Endothelial cell of umbilical vein (primary cell): ENCODE measurements at regions not wholly inside any gene's neighbourhood (a gene's known extent, or its start where the extent isn't known, plus 50 kb on each side); places are given as distances from the start of the nearest gene placed in this dataset.

Source experiments
- BruUV-seq: library from RNA; stranded (reverse); fragments of 400-500 nt; replicated peaks from 2 replicates; lab custom pipeline; 2021; lab: Mats Ljungman, UMichigan
- CTCF ChIA-PET: fragments of 300-600, 350-600 bp; sonication (Branson Sonifier 250); formaldehyde crosslinking; loops from one replicate; lab custom pipeline; 2021; ENCODE audit warnings: antibody characterized with exemption, inconsistent platforms; lab: Charles Lee
- POLR2A ChIA-PET: fragments of 300-600, 350-600 bp; sonication (Branson Sonifier 250); formaldehyde crosslinking; loops from one replicate; lab custom pipeline; 2021; ENCODE audit warnings: antibody characterized with exemption, inconsistent platforms; lab: Charles Lee
- DNase-seq: peaks from one replicate; pipeline ENCODE4 v3.0.0-alpha.2; 2011; ENCODE audit warnings: low read depth, low spot score
- FAIRE-seq: peaks from 2 replicates; lab custom pipeline; 2011; peaks lifted over from hg19 to GRCh38; lab: Jason Lieb, UNC
- H2AFZ ChIP-seq: 2 replicates; pipeline ENCODE4 v1.6.0; 2012; ENCODE audit warnings: low read depth, low read length, control low read depth, inconsistent platforms
- H3K27ac ChIP-seq: 2 replicates; pipeline ENCODE4 v1.5.1; 2011; ENCODE audit warnings: low read depth, mild to moderate bottlenecking, control low read depth, low read length, moderate library complexity; ENCODE audit not compliant: insufficient read depth
- H3K27me3 ChIP-seq, 2 experiments: 2 replicates each; pipeline versions ENCODE4 v1.6.0 to v1.6.1; 2011; ENCODE audit warnings: low read length in 2 of 2, mixed read lengths in 1 of 2; ENCODE audit not compliant: control insufficient read depth in 2 of 2, insufficient read depth in 2 of 2
- H3K36me3 ChIP-seq, 2 experiments: 2 replicates in 1 of 2; 3 replicates in 1 of 2; pipeline ENCODE4 v1.5.1; 2011; ENCODE audit warnings: low read length in 2 of 2, mild to moderate bottlenecking in 1 of 2, moderate library complexity in 1 of 2; ENCODE audit not compliant: control insufficient read depth in 2 of 2, insufficient read depth in 2 of 2; ENCODE audit errors: extremely low read depth in 1 of 2
- H3K4me1 ChIP-seq: 3 replicates; pipeline ENCODE4 v1.5.1; 2011; ENCODE audit warnings: mild to moderate bottlenecking, low read length; ENCODE audit not compliant: control insufficient read depth, insufficient read depth; ENCODE audit errors: extremely low read depth
- H3K4me2 ChIP-seq: 2 replicates; pipeline ENCODE4 v1.6.1; 2011; ENCODE audit warnings: low read length, control low read depth, mixed read lengths; ENCODE audit not compliant: insufficient read depth
- H3K4me3 ChIP-seq, 3 experiments: fragments of 200-600 bp in 1 of 3; sonication (generic), shearing (Covaris generic) in 1 of 3; replicated peaks in 1 of 3; 2 replicates each; pipeline ENCODE4 v1.5.1; 2011 to 2016; ENCODE audit warnings: control low read depth in 3 of 3, low read length in 3 of 3, mild to moderate bottlenecking in 2 of 3, inconsistent platforms in 1 of 3, low read depth in 1 of 3, moderate library complexity in 1 of 3; ENCODE audit not compliant: insufficient read depth in 1 of 3
- H3K79me2 ChIP-seq: 2 replicates; pipeline ENCODE4 v1.6.0; 2012; ENCODE audit warnings: low read length, inconsistent platforms; ENCODE audit not compliant: control insufficient read depth, insufficient read depth
- H3K9ac ChIP-seq: replicated peaks from 2 replicates; pipeline ENCODE3; 2011; ENCODE audit warnings: low read length, control low read depth; ENCODE audit not compliant: insufficient read depth; ENCODE audit errors: extremely low read depth
- H3K9me1 ChIP-seq: replicated peaks from 3 replicates; pipeline ENCODE4 v1.6.0; 2011; ENCODE audit warnings: mild to moderate bottlenecking, low read length; ENCODE audit not compliant: control insufficient read depth, insufficient read depth; ENCODE audit errors: extremely low read depth
- H3K9me3 ChIP-seq: replicated peaks from 2 replicates; pipeline ENCODE4 v1.5.1; 2012; ENCODE audit warnings: low read length, inconsistent platforms; ENCODE audit not compliant: control insufficient read depth, insufficient read depth
- H4K20me1 ChIP-seq: replicated peaks from 2 replicates; pipeline ENCODE3; 2011; ENCODE audit warnings: mild to moderate bottlenecking, low read length; ENCODE audit not compliant: control insufficient read depth, insufficient read depth; ENCODE audit errors: extremely low read depth
- CTCF ChIP-seq, 2 donors: IDR thresholded peaks; 1 replicate in 1 of 2; 2 replicates in 1 of 2; pipeline ENCODE4 v1.5.1; 2011; ENCODE audit warnings: low read length in 2 of 2, mild to moderate bottlenecking in 2 of 2, moderate library complexity in 2 of 2, control low read depth in 1 of 2, inconsistent platforms in 1 of 2, low read depth in 1 of 2; ENCODE audit not compliant: insufficient read depth in 1 of 2; ENCODE audit errors: extremely low read depth in 1 of 2
- EZH2 ChIP-seq: IDR thresholded peaks from 2 replicates; pipeline ENCODE4 v1.6.1; 2012; ENCODE audit warnings: borderline replicate concordance, low read depth, mild to moderate bottlenecking, moderate library complexity, low read length, inconsistent platforms; ENCODE audit not compliant: severe bottlenecking
- FOS ChIP-seq: IDR thresholded peaks from 2 replicates; pipeline ENCODE4 v1.6.1; 2011; ENCODE audit warnings: mild to moderate bottlenecking, low read length, moderate library complexity, borderline replicate concordance; ENCODE audit not compliant: insufficient read depth
- GATA2 ChIP-seq: IDR thresholded peaks from 2 replicates; pipeline ENCODE4 v1.7.0; 2011; ENCODE audit warnings: low read depth, mild to moderate bottlenecking, moderate library complexity, mixed read lengths, low read length; ENCODE audit not compliant: insufficient read length, insufficient read depth
- MAX ChIP-seq: IDR thresholded peaks from 2 replicates; pipeline ENCODE4 v1.6.1; 2011; ENCODE audit not compliant: insufficient read depth, insufficient read length
- MYC ChIP-seq: IDR thresholded peaks from one replicate; pipeline ENCODE4 v1.6.1; 2011; ENCODE audit warnings: mild to moderate bottlenecking, low read depth, low read length
- POLR2A ChIP-seq: IDR thresholded peaks from 2 replicates; pipeline ENCODE4 v1.6.1; 2012; ENCODE audit warnings: low read depth, mild to moderate bottlenecking, control low read depth, low read length
- POLR2AphosphoS5 ChIP-seq: IDR thresholded peaks from 2 replicates; pipeline ENCODE4 v1.6.1; 2012; ENCODE audit warnings: low read depth, mild to moderate bottlenecking, control low read depth, low read length, moderate library complexity; ENCODE audit not compliant: insufficient read depth
- dilution Hi-C: fragments of 300-500 bp; cut with MboI; formaldehyde crosslinking; loops from one replicate; pipeline ENCODE4 v1.15.0; 2019; ENCODE audit warnings: low sequenced_read_pairs; ENCODE audit not compliant: extremely low pct_ligation_motif_present
- intact Hi-C: fragments of 100-400 bp; cut with micrococcal nuclease; formaldehyde crosslinking; loops from one replicate; pipeline ENCODE4 v1.10.0; 2022

- dilution Hi-C loops: no loop called here
These were observed 2286.3 kb upstream of the RAG2 start for GRCh38 chr11:38884145-38884865.

More at GRCh38 chr11:38884145-38884865, 2286.3 kb upstream of the RAG2 start:
- DNase-seq (no peak), FAIRE-seq (no peak)
- H3K4me3 ChIP-seq: no peak overlapping the region
- no peak overlapping the region for H3K27ac ChIP-seq
- POLR2A ChIA-PET: no interaction called here
- H3K9me3 ChIP-seq: no peaks in the 10 kb centered on the region
- no peaks in the 10 kb centered on the region for H3K27me3 ChIP-seq
- BruUV-seq: no TSS peak
- no peak overlapping the region for H3K9ac ChIP-seq
- H3K79me2 ChIP-seq: no peaks in the 10 kb centered on the region
- no peak overlapping the region for H3K4me2 ChIP-seq
- no peaks in the 10 kb centered on the region for H3K36me3 ChIP-seq
- CTCF ChIA-PET: no interaction called here
- no peaks in the 10 kb centered on the region for H4K20me1 ChIP-seq
- intact Hi-C loops: no loop called here
- H2AFZ ChIP-seq: no peak overlapping the region
- no peaks in the 10 kb centered on the region for H3K4me1 ChIP-seq
- TF ChIP-seq CTCF (IDR thresholded peaks at IDR 0.05; ENCODE audit: extremely low read depth in 1 of 2, insufficient read depth in 1 of 2, low read depth in 1 of 2, low read length in 2 of 2): no peak
- TF ChIP-seq EZH2: no peak
- no peak for TF ChIP-seq FOS
- no peak for TF ChIP-seq POLR2A
- TF ChIP-seq POLR2AphosphoS5: no peak
- no peak for TF ChIP-seq MYC
- no peak for TF ChIP-seq GATA2
- no peak for TF ChIP-seq MAX
- H3K9me1 ChIP-seq: no peaks in the 10 kb centered on the region
